HG03439 (cell line): ENCODE measurements at regions not wholly inside any gene's neighbourhood (a gene's known extent, or its start where the extent isn't known, plus 50 kb on each side); places are given as distances from the start of the nearest gene placed in this dataset.

ENCODE experiments used
- ATAC-seq: cut with Tn5 transposase; IDR thresholded peaks from one replicate; pipeline ENCODE4 v1.9.1; 2021; ENCODE audit warnings: mild to moderate bottlenecking, moderate library complexity; ENCODE audit not compliant: unreplicated experiment

GRCh38 chr11:92527467-92527866 is 302.8 kb downstream of the FAT3 start:
- no peak for ATAC-seq

GRCh38 chr11:92528001-92528400 is 303.4 kb downstream of the FAT3 start:
- no peak for ATAC-seq

- no peak for ATAC-seq
These were observed 306.6 kb downstream of the FAT3 start for GRCh38 chr11:92531065-92531739.

GRCh38 chr11:92533657-92534335 is 309.2 kb downstream of the FAT3 start:
- no peak for ATAC-seq

GRCh38 chr11:92536883-92537282 is 312.3 kb downstream of the FAT3 start:
- no peak for ATAC-seq

GRCh38 chr11:92540096-92540495 is 315.5 kb downstream of the FAT3 start:
- ATAC-seq = no peak

GRCh38 chr11:92545906-92546471 is 321.4 kb downstream of the FAT3 start:
- no peak for ATAC-seq

- ATAC-seq = no peak
These were observed 322.0 kb downstream of the FAT3 start for GRCh38 chr11:92546603-92547002.

- ATAC-seq = no peak
These were observed 325.8 kb downstream of the FAT3 start for GRCh38 chr11:92550411-92550810.

- ATAC-seq = no peak
These were observed 326.3 kb downstream of the FAT3 start for GRCh38 chr11:92550871-92551270.

GRCh38 chr11:92552942-92553341 is 328.3 kb downstream of the FAT3 start:
- no peak for ATAC-seq

GRCh38 chr11:92554688-92555087 is 330.1 kb downstream of the FAT3 start:
- ATAC-seq = no peak

GRCh38 chr11:92556431-92556830 is 331.8 kb downstream of the FAT3 start:
- no peak for ATAC-seq

- ATAC-seq = no peak
These were observed 333.3 kb downstream of the FAT3 start for GRCh38 chr11:92557879-92558278.

GRCh38 chr11:92558323-92558722 is 333.7 kb downstream of the FAT3 start:
- no peak for ATAC-seq

GRCh38 chr11:92569726-92570125 is 345.1 kb downstream of the FAT3 start:
- ATAC-seq = no peak

- no peak for ATAC-seq
These were observed 347.9 kb downstream of the FAT3 start for GRCh38 chr11:92572559-92572958.

- ATAC-seq = no peak
These were observed 351.7 kb downstream of the FAT3 start for GRCh38 chr11:92576315-92576714.

GRCh38 chr11:92580908-92581307 is 356.3 kb downstream of the FAT3 start:
- no peak for ATAC-seq

- no peak for ATAC-seq
These were observed 363.8 kb downstream of the FAT3 start for GRCh38 chr11:92588393-92588792.

GRCh38 chr11:92589512-92589911 is 364.9 kb downstream of the FAT3 start:
- ATAC-seq = no peak

GRCh38 chr11:92591521-92591920 is 366.9 kb downstream of the FAT3 start:
- ATAC-seq = no peak
